ENCODE measurements at regions not wholly inside any gene's neighbourhood (a gene's known extent, or its start where the extent isn't known, plus 50 kb on each side); places are given as distances from the start of the nearest gene placed in this dataset.

- no peak for DNase-seq (ENCODE audit: low spot score)
These were observed 474.2 kb downstream of the GBA3 start for GRCh38 chr4:23166919-23167318.

DNA sequence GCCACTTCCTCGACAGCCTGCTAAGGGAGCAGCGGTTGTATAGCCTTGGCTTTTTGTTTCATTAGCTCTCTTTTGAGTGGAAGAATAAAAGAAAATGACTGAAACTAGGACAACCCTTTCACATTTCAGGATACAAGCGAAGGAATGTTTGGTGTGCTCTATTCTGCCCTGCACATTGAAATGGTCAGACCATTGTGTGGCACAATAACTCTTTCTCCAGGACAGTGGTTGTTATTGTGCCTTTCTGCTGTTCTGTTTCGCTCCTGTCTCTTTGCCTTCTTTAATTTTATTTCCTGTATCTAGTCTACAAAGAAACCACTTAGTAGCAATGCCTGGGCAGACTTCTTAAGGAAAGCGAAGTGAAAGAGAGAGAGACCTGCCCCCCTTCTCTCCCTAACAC, 473.7 kb downstream of the GBA3 start:
- DNase-seq (ENCODE audit: low spot score) = no peak

DNA sequence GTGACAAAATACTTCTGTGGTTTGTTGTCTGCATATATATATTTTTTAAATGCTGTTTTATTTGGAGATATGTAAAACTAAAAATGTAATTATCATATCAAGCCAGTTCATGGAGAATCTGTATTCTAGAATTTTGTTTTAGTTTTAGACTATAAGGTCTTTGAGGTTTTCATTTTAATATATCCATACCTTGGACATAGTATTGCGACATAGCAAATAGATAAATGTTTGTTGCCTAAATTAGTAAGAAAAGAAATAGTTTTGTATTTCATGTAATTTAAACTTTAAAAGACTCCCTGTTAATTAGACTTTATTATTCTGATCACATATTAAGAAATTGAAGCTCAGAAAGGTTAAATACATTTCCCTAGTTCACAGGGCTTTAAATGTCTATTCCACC, 472.9 kb downstream of the GBA3 start:
- DNase-seq (ENCODE audit: low spot score) = no peak

GRCh38 chr4:23163647-23164436, 471.1 kb downstream of the GBA3 start:
- no peak for DNase-seq (ENCODE audit: low spot score)

- DNase-seq (ENCODE audit: low spot score) = no peak
These were observed 469.5 kb downstream of the GBA3 start for GRCh38 chr4:23162275-23162674.

GRCh38 chr4:23161787-23162186, 469.1 kb downstream of the GBA3 start:
- no peak for DNase-seq (ENCODE audit: low spot score)

DNA sequence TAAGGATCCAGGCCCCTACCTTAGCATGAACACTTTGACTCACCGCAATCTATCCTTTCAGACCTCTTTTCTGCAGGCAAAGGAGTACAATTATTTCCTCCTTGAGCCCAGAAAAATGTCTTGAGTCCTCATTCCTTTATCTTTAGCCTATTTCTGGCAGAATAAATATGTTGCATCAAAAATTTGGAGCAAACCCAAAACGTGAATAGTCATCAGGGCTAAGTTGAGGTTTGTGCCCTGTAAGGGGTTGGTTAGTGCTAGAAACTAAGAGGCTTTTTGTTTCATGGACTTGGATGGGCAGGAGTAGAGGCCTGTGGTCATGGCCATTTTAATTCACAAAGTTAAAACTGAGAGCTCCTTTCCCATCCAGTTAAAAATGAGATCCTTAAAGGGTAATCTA, 460.3 kb downstream of the GBA3 start:
- no peak for DNase-seq (ENCODE audit: low spot score)

- DNase-seq (ENCODE audit: low spot score) = no peak
These were observed 457.1 kb downstream of the GBA3 start for GRCh38 chr4:23149815-23150214.

DNA sequence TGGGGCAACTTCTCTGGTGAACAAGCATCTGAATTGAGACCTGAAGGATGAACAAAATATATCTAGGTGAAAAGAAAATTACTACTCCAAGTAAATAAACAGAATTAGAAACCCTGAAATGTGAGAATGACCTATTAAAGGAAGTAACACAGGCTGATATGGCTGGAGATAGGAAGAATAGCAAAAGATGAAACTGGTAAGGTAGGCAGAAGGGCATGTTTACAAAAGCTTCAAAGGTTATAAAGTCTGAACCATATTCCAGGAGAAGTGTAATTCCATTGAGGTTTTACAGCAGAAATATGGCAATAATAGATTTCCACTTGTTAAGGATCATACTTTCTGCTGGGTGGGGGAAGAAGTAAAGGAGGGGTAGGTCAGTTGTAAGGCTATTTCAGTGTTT, 452.0 kb downstream of the GBA3 start:
- DNase-seq (ENCODE audit: low spot score) = no peak

GRCh38 chr4:23135792-23136645, 443.3 kb downstream of the GBA3 start:
- DNase-seq (ENCODE audit: low spot score) = peak; percentile 4

DNA sequence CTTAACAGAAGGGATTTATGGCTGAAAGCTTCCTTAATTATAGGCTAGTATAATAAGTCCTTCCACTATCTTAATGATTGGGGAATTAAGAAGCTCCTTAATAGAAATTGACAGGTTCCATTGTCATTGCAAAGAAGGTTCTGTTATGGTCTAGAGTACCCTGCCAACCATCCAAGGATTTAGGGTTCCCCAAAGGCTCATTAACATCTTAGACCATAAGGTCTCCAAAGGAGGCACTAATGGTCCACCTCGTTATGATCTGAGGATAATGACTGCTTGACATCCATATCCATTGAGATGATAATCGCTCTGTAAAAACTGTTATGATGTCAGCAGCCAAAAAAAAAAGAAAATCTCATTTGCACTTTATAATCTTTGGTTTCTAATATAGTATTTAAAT, 441.6 kb downstream of the GBA3 start:
- DNase-seq (ENCODE audit: low spot score) = no peak

- DNase-seq (ENCODE audit: low spot score) = no peak
These were observed 438.1 kb downstream of the GBA3 start for GRCh38 chr4:23130845-23131244.

GRCh38 chr4:23125118-23125517, 432.4 kb downstream of the GBA3 start:
- no peak for DNase-seq (ENCODE audit: low spot score)

- no peak for DNase-seq (ENCODE audit: low spot score)
These were observed 430.1 kb downstream of the GBA3 start for GRCh38 chr4:23122666-23123400.

GRCh38 chr4:23120374-23120773, 427.6 kb downstream of the GBA3 start:
- DNase-seq (ENCODE audit: low spot score) = no peak

GRCh38 chr4:23117826-23118225, 425.1 kb downstream of the GBA3 start:
- DNase-seq (ENCODE audit: low spot score) = no peak

GRCh38 chr4:23114538-23114937, 421.8 kb downstream of the GBA3 start:
- DNase-seq (ENCODE audit: low spot score) = no peak

DNA sequence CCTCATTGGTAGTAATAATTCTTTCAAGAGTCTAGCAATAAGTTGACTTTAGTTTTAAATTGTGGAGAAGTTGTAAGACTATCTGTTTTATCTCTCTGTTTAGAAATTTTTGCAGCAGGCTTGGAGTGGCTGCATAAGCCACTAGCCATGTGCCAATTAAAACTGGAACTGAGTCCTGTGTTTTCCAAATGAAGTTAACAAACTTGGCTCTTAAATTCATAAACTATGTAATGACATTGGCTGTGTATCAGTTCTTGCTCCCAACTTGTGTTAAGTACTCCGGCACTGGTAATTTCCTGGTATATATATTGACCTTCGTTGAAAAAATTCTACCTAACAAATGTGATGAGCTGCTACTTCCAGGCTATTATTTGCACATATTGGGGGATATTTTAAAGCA, 420.4 kb downstream of the GBA3 start:
- no peak for DNase-seq (ENCODE audit: low spot score)

- no peak for DNase-seq (ENCODE audit: low spot score)
These were observed 413.8 kb downstream of the GBA3 start for GRCh38 chr4:23106516-23106915.

DNA sequence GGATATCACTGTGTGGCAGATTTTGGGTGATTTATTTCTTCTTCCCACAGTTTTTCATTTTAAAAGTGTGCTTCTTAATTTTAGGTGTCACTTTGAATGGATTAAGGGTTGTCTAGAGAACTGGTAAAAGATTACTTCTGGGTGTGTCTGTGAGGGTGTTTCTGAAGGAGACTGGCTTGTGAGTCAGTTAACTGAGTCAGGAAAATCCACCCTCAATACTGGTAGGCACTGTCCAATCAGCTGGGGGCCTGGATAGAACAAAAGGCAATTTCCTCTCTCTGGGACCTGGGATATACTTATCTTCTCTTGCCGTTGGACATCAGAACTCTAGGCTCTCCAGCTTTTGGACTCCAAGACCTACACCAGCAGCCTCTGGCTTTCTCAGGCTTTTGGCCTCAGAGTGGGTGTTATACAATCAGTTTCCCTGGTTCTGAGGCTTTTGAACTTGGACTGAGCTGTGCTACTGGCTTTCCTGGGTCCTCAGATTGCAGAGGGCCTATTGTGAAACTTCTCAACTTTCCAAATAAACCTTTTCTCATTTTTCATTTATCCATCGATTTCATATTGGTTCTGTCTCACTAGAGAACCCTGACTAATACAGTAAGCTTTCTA, 413.1 kb downstream of the GBA3 start:
- DNase-seq (ENCODE audit: low spot score) = no peak

DNA sequence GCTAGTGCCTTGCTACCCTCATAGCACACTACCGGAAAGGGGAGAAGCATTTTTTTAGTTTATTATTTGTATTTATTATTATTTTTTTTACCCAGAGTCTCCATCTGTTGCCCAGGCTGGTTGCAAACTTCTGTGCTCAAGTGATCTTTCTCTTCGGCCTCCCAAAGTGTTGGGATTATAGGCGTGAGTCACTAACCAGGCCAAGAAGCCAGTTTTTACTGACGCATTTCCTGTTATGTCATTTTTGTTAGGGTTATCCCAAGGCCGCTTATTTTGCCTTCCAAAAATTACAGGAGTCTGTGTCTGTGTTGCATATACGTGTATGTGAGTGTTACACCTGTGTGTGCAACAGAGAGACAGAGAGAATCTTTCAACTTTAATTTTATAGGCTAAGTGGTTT, 404.5 kb downstream of the GBA3 start:
- no peak for DNase-seq (ENCODE audit: low spot score)

GRCh38 chr4:23091711-23092110, 399.0 kb downstream of the GBA3 start:
- DNase-seq (ENCODE audit: low spot score) = no peak

All from AG08396 (cell line).